ELF-1 (cell line): ENCODE measurements at regions not wholly inside any gene's neighbourhood (a gene's known extent, or its start where the extent isn't known, plus 50 kb on each side); places are given as distances from the start of the nearest gene placed in this dataset.
A peak's percentile ranks its signal among the peaks of the same experiment; 100 is the strongest.
"Not testable (repeated sequence)": the region's sequence is repeated elsewhere in the genome, so short reads cannot be mapped to it uniquely, and the experiment has no call there.

Experiments
- DNase-seq: peaks from one replicate; pipeline ENCODE4 v3.0.0-alpha.2; 2016; ENCODE audit warnings: low read depth, low spot score

GRCh38 chr15:44848859-44849258 lies 107.6 kb upstream of the TERB2 start:
- DNase-seq, result not testable (repeated sequence)

- not testable (repeated sequence) for DNase-seq
Measured at GRCh38 chr15:44849701-44850403, 106.6 kb upstream of the TERB2 start.

GRCh38 chr15:44853304-44853950 lies 103.1 kb upstream of the TERB2 start:
- peak; percentile 42 for DNase-seq

GRCh38 chr15:44854696-44855095 lies 101.8 kb upstream of the TERB2 start:
- DNase-seq, result not testable (repeated sequence)

- not testable (repeated sequence) for DNase-seq
Measured at GRCh38 chr15:44856284-44856683, 100.2 kb upstream of the TERB2 start.

- DNase-seq, result not testable (repeated sequence)
Measured at GRCh38 chr15:44857164-44857710, 99.2 kb upstream of the TERB2 start.

DNA sequence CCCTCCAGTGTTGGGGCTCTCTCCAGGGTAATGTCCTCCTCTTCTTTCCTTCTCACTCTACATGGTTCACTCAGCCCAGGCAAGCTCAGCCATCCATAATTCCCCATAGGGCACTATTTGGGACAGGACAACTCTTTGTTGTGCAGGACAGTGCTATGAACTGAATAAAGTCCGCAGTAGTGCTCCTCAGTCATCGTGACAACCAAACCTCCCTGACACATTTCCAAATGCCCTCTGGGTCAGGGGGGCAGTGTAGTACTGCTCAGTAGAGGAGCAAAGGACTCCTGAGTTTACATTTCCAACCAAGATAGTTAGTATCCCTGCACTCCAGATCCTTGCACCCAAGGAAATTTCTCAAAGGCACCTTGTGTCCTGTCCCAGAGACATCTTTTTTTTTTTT lies 97.4 kb upstream of the TERB2 start:
- DNase-seq, result not testable (repeated sequence)

- not testable (repeated sequence) for DNase-seq
Measured at GRCh38 chr15:44860168-44860567, 96.3 kb upstream of the TERB2 start.

GRCh38 chr15:44861439-44861910 lies 95.0 kb upstream of the TERB2 start:
- no peak for DNase-seq

GRCh38 chr15:44861917-44862316 lies 94.6 kb upstream of the TERB2 start:
- no peak for DNase-seq

- not testable (repeated sequence) for DNase-seq
Measured at GRCh38 chr15:44862866-44863265, 93.6 kb upstream of the TERB2 start.

DNA sequence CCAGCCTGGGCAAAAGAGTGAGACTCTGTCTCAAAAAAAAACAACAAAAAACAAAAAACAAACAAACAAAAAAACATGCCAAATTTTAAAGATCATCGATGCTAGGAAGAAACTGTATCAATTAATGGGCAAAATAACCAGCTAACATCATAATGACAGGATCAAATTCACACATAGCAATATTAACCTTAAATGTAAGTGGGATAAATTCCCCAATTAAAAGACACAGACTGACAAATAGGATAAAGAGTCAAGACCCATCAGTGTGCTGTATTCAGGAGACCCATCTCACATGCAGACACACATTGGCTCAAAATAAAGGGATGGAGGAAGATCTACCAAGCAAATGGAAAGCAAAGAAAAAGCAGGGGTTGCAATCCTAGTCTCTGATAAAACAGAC lies 88.4 kb upstream of the TERB2 start:
- not testable (repeated sequence) for DNase-seq

DNA sequence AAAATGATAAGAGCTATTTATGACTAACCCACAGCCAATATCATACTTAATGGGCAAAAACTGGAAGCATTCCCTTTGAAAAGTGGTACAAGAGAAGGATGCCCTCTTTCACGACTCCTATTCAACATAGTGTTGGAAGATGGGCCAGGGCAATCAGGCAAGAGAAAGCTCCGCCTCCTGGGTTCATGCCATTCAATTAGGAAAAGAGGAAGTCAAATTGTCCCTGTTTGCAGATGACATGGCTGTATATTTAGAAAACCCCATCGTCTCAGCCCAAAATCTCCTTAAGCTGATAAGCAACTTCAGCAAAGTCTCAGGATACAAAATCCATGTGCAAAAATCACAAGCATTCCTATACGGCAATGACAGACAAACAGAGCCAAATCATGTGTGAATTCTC lies 86.4 kb upstream of the TERB2 start:
- DNase-seq, result not testable (repeated sequence)

- no peak for DNase-seq
Measured at GRCh38 chr15:44873103-44873502, 83.4 kb upstream of the TERB2 start.

DNA sequence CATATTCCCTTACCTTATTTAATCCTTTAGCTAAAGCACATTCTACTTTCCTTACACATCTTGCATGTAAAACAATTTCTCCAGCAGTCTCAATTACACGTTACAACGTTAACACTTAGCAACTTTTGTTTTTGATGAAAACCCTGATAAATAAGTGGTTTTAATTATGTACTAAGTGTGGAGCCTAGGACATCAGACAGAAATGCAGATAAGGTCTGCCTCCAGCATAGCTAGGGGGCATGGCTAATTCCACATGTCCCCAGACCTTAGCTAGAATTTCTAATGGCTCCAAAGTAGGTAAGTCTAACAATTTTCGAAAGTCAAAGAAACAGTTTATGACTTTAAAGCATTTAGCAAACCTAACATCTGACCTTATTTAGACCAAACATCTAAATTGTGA lies 77.4 kb upstream of the TERB2 start:
- no peak for DNase-seq

DNA sequence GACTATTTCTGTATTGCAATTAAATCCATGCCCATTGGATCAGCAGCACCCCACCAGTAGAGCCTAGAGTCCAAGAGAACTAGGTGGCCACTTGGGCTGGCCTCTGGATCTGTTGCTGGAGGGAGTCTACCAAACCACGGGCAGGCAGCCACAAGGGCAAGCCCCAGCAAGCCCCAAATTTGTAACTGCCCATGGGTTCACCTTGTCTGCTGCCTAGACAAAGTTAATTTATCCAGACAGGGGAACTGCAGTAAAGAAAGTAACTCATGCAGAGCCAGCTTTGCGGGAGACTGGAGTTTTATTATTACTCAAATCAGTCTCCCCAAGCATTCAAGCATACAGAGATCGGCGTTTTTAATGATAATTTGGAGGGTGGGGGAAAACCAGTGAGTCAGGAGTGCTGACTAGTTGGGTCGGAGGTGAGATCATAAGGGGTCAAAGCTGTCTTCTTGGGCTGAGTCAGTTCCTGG lies 74.0 kb upstream of the TERB2 start:
- no peak for DNase-seq

DNA sequence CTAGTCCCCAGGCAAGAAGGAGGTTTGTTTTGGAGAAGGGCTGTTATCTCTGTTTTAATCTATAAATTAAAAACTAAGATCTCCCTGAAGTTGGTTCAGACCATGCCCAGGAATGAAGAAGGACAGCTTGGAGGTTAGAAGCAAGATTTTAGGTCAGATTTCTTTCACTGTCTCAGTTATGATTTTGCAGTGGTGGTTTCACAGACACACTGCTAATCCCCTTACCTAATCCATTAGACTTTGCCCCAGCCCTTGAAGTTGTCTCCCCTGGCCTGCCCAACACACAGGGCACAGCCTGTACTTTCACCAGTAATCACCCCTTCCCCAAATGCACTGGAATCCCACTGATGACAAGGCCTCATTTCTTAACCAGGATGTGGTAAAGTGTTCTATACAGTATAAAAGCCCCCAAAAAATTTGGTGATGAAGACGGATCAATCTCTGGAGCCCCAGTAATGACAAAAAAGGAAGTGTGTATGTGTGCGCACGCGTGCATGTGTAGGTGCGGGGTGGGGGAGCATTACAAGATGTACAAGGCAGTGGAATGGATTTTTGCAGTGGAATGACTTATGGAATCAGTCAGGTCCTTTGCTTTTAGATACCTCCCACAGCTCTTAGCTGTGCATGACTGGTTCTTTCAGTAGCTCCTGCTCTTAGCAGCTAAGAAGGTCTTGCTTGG lies 73.1 kb upstream of the TERB2 start:
- no peak for DNase-seq

GRCh38 chr15:44898890-44899651 lies 57.4 kb upstream of the TERB2 start:
- DNase-seq, result not testable (repeated sequence)

GRCh38 chr15:44899775-44900174 lies 56.7 kb upstream of the TERB2 start:
- DNase-seq, result not testable (repeated sequence)

DNA sequence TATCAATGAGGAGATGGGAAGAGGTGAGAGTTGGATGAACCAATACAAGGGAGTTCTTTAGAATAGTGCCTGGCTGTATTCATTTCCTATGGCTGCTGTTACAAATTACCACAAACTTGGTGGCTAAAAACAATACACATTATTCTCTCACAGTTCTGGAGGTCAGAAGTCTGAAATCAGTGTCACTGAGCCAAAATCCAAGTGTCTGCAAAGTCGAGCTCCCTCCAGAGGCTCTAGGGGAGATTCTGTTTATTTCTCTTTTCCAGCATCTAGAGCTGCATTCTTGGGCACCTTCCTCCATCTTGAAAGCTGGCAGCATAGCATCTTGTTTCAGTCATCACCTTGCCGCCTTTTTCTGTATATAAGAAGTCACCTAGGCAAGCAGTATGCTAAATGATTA lies 55.7 kb upstream of the TERB2 start:
- DNase-seq, result not testable (repeated sequence)

DNA sequence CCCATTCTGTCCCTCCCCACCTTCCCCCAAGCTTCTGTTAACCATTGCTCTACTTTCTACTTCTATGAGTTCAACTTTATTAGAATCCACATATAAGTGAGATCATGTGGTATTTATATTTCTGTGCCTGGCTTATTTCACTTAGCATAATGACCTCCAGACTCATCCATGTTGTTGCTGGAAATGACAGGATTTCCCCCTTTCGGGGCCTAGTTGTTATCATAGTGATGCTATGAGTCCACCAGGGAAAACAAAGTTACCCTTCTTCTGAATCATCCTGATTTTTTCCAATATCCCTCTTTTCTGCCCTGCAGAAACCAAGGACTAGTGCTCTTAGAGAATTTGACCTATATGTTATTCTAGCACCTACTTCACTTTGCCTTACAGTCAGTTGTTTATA lies 53.2 kb upstream of the TERB2 start:
- not testable (repeated sequence) for DNase-seq
